ENCODE measurements at regions not wholly inside any gene's neighbourhood (a gene's known extent, or its start where the extent isn't known, plus 50 kb on each side); places are given as distances from the start of the nearest gene placed in this dataset.

GRCh38 chr20:53800883-53801604 lies 207.4 kb upstream of the ZNF217 start:
- no peak for DNase-seq (ENCODE audit: low read depth)
- H3K4me3 ChIP-seq (ENCODE audit: low read depth, low read length) = no peak overlapping the region
- TF ChIP-seq, protein P1, sequence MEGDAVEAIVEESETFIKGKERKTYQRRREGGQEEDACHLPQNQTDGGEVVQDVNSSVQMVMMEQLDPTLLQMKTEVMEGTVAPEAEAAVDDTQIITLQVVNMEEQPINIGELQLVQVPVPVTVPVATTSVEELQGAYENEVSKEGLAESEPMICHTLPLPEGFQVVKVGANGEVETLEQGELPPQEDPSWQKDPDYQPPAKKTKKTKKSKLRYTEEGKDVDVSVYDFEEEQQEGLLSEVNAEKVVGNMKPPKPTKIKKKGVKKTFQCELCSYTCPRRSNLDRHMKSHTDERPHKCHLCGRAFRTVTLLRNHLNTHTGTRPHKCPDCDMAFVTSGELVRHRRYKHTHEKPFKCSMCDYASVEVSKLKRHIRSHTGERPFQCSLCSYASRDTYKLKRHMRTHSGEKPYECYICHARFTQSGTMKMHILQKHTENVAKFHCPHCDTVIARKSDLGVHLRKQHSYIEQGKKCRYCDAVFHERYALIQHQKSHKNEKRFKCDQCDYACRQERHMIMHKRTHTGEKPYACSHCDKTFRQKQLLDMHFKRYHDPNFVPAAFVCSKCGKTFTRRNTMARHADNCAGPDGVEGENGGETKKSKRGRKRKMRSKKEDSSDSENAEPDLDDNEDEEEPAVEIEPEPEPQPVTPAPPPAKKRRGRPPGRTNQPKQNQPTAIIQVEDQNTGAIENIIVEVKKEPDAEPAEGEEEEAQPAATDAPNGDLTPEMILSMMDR (IDR thresholded peaks at IDR 0.05; ENCODE audit: insufficient read depth, low read depth, low read length, missing control alignments) = no peak

DNA sequence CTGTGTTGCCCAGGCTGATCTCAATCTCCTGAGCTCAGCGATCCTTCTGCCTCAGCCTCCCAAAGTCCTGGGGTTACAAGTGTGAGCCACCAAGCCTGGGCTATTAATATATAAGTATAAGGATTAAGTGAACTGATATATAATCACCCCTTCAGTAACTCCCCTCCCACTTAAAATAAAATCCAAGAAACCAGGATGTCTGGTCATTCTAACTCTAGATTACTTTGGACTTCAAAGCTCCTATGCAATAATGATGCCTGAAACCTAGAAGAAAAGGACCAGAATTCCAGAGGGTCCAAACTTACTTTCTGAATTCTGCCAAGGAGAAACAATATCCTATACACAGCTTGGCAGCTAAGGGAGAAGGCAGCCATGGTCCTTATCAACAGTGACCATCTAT lies 206.8 kb upstream of the ZNF217 start:
- TF ChIP-seq, protein P1 (IDR thresholded peaks at IDR 0.05; ENCODE audit: insufficient read depth, low read depth, low read length, missing control alignments) = no peak
- no peak for DNase-seq (ENCODE audit: low read depth)
- H3K4me3 ChIP-seq (ENCODE audit: low read depth, low read length) = no peak overlapping the region

GRCh38 chr20:53797085-53797484 lies 203.4 kb upstream of the ZNF217 start:
- no peak for DNase-seq (ENCODE audit: low read depth)
- TF ChIP-seq, protein P1 (IDR thresholded peaks at IDR 0.05; ENCODE audit: insufficient read depth, low read depth, low read length, missing control alignments) = no peak
- no peak overlapping the region for H3K4me3 ChIP-seq (ENCODE audit: low read depth, low read length)

- no peak overlapping the region for H3K4me3 ChIP-seq (ENCODE audit: low read depth, low read length)
- no peak for DNase-seq (ENCODE audit: low read depth)
These were observed 201.5 kb upstream of the ZNF217 start for GRCh38 chr20:53795170-53795569.

GRCh38 chr20:53794529-53795115 lies 201.0 kb upstream of the ZNF217 start:
- DNase-seq (ENCODE audit: low read depth) = no peak
- TF ChIP-seq, protein P1 (IDR thresholded peaks at IDR 0.05; ENCODE audit: insufficient read depth, low read depth, low read length, missing control alignments) = no peak
- no peak overlapping the region for H3K4me3 ChIP-seq (ENCODE audit: low read depth, low read length)

More at GRCh38 chr20:53795170-53795569, 201.5 kb upstream of the ZNF217 start:
- TF ChIP-seq, protein P1 (IDR thresholded peaks at IDR 0.05; ENCODE audit: insufficient read depth, low read depth, low read length, missing control alignments) = no peak

DNA sequence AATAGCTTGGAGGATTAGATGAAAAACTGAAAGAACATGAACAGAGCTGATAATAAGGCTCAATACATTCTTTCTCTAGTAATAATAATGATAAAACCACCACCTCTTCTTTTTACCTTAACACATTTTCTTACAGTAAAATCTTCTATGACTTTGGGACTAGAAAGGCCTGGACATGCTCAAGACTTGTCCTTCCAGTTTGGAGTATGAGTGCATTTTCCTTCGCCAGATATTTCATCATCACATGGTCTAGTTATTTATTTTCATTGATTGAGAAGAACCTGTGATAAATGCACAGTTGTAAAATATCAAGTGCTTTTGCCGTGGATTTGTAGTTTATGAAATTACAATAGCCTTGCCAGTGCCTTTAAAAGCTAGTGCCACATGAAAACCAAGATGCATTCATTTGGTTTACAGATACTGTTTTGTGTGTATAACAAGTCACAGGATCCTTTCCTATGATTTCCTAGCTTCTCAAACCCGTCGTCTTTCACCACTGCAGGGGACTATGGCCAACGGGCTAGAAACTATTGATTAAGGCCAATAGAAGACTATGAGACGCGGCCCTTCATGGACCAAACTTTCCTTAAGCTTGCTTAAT lies 200.2 kb upstream of the ZNF217 start:
- TF ChIP-seq, protein P1 (IDR thresholded peaks at IDR 0.05; ENCODE audit: insufficient read depth, low read depth, low read length, missing control alignments) = no peak
- no peak overlapping the region for H3K4me3 ChIP-seq (ENCODE audit: low read depth, low read length)

More for the DNA sequence above, 200.2 kb upstream of the ZNF217 start:
- DNase-seq (ENCODE audit: low read depth) = no peak

All from GM12865 (cell line).